ENCODE measurements at regions not wholly inside any gene's neighbourhood (a gene's known extent, or its start where the extent isn't known, plus 50 kb on each side); places are given as distances from the start of the nearest gene placed in this dataset.

GRCh38 chr16:79658301-79659033 is 57.9 kb upstream of the MAF start:
- Histone ChIP-seq H3K4me3 (ENCODE audit: low read length) (no peak overlapping the region), H3K27ac (ENCODE audit: low read depth, low read length) (no peak overlapping the region), H3K9me3 (ENCODE audit: control insufficient read depth, low read length) (peaks cover 5% of the 10 kb centered on the region), H3K27me3 (ENCODE audit: control insufficient read depth, insufficient read depth, low read length, poor library complexity, severe bottlenecking) (no peaks in the 10 kb centered on the region), H3K36me3 (ENCODE audit: control insufficient read depth, insufficient read depth, low read length) (no peaks in the 10 kb centered on the region), H3K9ac (ENCODE audit: extremely low read depth, low read length, poor library complexity, severe bottlenecking) (no peak overlapping the region), H3K4me1 (ENCODE audit: control insufficient read depth, insufficient read depth, low read length) (peaks cover 9% of the 10 kb centered on the region)
- no peak for DNase-seq
- no peak overlapping the region for H3K4me3 Mint-ChIP-seq
- no peaks in the 10 kb centered on the region for H3K27me3 Mint-ChIP-seq (ENCODE audit: insufficient read depth)
- 94 to 95% methylated on average over 22 of the region's 22 CpGs for WGBS, 2 experiments (ENCODE audit: insufficient coverage in 1 of 2, insufficient read length in 1 of 2)
- peaks cover 18% of the 10 kb centered on the region for H3K9me3 Mint-ChIP-seq
- H3K36me3 Mint-ChIP-seq (ENCODE audit: low read depth) = no peaks in the 10 kb centered on the region
- TF ChIP-seq CTCF (conservative IDR thresholded peaks at IDR 0.05) = no peak
- no peak overlapping the region for H3K27ac Mint-ChIP-seq
- peaks cover 15% of the 10 kb centered on the region for H3K4me1 Mint-ChIP-seq

GRCh38 chr16:79656553-79657115 is 56.1 kb upstream of the MAF start:
- DNase-seq = no peak
- Mint-ChIP-seq H3K27me3 (ENCODE audit: insufficient read depth) (no peaks in the 10 kb centered on the region), H3K36me3 (ENCODE audit: low read depth) (no peaks in the 10 kb centered on the region), H3K27ac (no peak overlapping the region), H3K4me3 (no peak overlapping the region), H3K9me3 (peaks cover 8% of the 10 kb centered on the region), H3K4me1 (peaks cover 18% of the 10 kb centered on the region)
- H3K9ac ChIP-seq (ENCODE audit: extremely low read depth, low read length, poor library complexity, severe bottlenecking) = no peak overlapping the region
- H3K4me3 ChIP-seq (ENCODE audit: low read length) = no peak overlapping the region
- no peak for TF ChIP-seq CTCF (conservative IDR thresholded peaks at IDR 0.05)
- WGBS, 2 experiments (ENCODE audit: insufficient coverage in 1 of 2, insufficient read length in 1 of 2) = 93 to 100% methylated on average over 1 to 6 of the region's 6 CpGs
- H3K36me3 ChIP-seq (ENCODE audit: control insufficient read depth, insufficient read depth, low read length) = no peaks in the 10 kb centered on the region
- H3K9me3 ChIP-seq (ENCODE audit: control insufficient read depth, low read length) = peaks cover 2% of the 10 kb centered on the region
- H3K27ac ChIP-seq (ENCODE audit: low read depth, low read length) = peak overlapping the region; percentile 56
- H3K27me3 ChIP-seq (ENCODE audit: control insufficient read depth, insufficient read depth, low read length, poor library complexity, severe bottlenecking) = no peaks in the 10 kb centered on the region
- peaks cover 9% of the 10 kb centered on the region for H3K4me1 ChIP-seq (ENCODE audit: control insufficient read depth, insufficient read depth, low read length)

- no peaks in the 10 kb centered on the region for H3K9me3 ChIP-seq (ENCODE audit: control insufficient read depth, low read length)
- no peak overlapping the region for H3K4me3 ChIP-seq (ENCODE audit: low read length)
- TF ChIP-seq CTCF (conservative IDR thresholded peaks at IDR 0.05) = no peak
- H3K27ac ChIP-seq (ENCODE audit: low read depth, low read length) = no peak overlapping the region
- Mint-ChIP-seq H3K4me3 (no peak overlapping the region), H3K27ac (no peak overlapping the region), H3K9me3 (no peaks in the 10 kb centered on the region), H3K27me3 (ENCODE audit: insufficient read depth) (no peaks in the 10 kb centered on the region), H3K4me1 (peaks cover 18% of the 10 kb centered on the region), H3K36me3 (ENCODE audit: low read depth) (no peaks in the 10 kb centered on the region)
- no peaks in the 10 kb centered on the region for H3K27me3 ChIP-seq (ENCODE audit: control insufficient read depth, insufficient read depth, low read length, poor library complexity, severe bottlenecking)
- no peak overlapping the region for H3K9ac ChIP-seq (ENCODE audit: extremely low read depth, low read length, poor library complexity, severe bottlenecking)
- H3K4me1 ChIP-seq (ENCODE audit: control insufficient read depth, insufficient read depth, low read length) = peaks cover 9% of the 10 kb centered on the region
- 87 to 89% methylated on average over 5 to 6 of the region's 6 CpGs for WGBS, 2 experiments (ENCODE audit: insufficient coverage in 1 of 2, insufficient read length in 1 of 2)
- no peaks in the 10 kb centered on the region for H3K36me3 ChIP-seq (ENCODE audit: control insufficient read depth, insufficient read depth, low read length)
- DNase-seq = no peak
Observed at GRCh38 chr16:79653373-79653891, 52.9 kb upstream of the MAF start.
